ENCODE measurements at regions not wholly inside any gene's neighbourhood (a gene's known extent, or its start where the extent isn't known, plus 50 kb on each side); places are given as distances from the start of the nearest gene placed in this dataset.

DNA sequence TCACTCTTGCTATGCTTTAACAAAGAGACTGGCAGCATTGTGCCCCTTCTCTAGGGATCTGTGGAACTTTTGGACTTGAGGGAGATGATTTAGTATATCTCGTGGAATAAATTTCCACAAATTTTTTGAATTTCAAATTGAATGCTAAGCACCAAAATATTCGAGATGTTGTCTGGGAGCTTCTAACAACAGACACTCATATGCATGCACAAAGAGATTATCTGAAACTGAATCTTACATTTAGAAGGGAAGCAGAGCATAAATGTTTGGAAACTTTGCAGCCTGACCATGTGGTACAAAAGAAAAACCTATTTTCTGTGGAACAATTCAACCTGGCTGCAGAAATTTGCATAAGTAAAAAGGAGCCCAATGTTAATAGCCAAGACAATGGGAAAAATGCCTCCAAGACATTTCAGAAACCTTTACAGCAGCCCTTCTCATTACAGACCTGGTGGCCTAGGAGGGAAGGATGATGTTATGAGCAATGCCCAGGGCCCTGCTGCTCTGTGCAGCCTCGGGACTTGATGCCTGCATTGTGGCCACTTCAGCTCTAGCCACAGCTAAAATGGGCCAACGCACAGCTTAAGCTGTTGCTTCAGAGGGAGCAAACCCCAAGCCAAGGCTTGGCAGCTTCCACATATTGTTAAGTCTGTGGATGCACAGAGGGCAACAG is 285.8 kb upstream of the FAM174A start:
- TF ChIP-seq POLR2A (IDR thresholded peaks at IDR 0.05): no peak
- TF ChIP-seq, protein P1, sequence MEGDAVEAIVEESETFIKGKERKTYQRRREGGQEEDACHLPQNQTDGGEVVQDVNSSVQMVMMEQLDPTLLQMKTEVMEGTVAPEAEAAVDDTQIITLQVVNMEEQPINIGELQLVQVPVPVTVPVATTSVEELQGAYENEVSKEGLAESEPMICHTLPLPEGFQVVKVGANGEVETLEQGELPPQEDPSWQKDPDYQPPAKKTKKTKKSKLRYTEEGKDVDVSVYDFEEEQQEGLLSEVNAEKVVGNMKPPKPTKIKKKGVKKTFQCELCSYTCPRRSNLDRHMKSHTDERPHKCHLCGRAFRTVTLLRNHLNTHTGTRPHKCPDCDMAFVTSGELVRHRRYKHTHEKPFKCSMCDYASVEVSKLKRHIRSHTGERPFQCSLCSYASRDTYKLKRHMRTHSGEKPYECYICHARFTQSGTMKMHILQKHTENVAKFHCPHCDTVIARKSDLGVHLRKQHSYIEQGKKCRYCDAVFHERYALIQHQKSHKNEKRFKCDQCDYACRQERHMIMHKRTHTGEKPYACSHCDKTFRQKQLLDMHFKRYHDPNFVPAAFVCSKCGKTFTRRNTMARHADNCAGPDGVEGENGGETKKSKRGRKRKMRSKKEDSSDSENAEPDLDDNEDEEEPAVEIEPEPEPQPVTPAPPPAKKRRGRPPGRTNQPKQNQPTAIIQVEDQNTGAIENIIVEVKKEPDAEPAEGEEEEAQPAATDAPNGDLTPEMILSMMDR (IDR thresholded peaks at IDR 0.05): no peak
- no peak for TF ChIP-seq POLR2AphosphoS5 (IDR thresholded peaks at IDR 0.05)
